GM12892 (cell line): ENCODE measurements at regions not wholly inside any gene's neighbourhood (a gene's known extent, or its start where the extent isn't known, plus 50 kb on each side); places are given as distances from the start of the nearest gene placed in this dataset.

Experiments used
- POLR2A ChIP-seq: IDR thresholded peaks from 2 replicates; pipeline ENCODE4 v1.6.1; 2011; ENCODE audit warnings: low read depth, low read length, control low read depth
- POLR2AphosphoS5 ChIP-seq: IDR thresholded peaks from 2 replicates; pipeline ENCODE4 v1.6.1; 2011; ENCODE audit warnings: low read depth, low read length, control low read depth

GRCh38 chr13:100825557-100825956 lies 151.0 kb upstream of the TMTC4 start:
- TF ChIP-seq POLR2AphosphoS5, result no peak
- no peak for TF ChIP-seq POLR2A
